ENCODE measurements at regions not wholly inside any gene's neighbourhood (a gene's known extent, or its start where the extent isn't known, plus 50 kb on each side); places are given as distances from the start of the nearest gene placed in this dataset.

DNA sequence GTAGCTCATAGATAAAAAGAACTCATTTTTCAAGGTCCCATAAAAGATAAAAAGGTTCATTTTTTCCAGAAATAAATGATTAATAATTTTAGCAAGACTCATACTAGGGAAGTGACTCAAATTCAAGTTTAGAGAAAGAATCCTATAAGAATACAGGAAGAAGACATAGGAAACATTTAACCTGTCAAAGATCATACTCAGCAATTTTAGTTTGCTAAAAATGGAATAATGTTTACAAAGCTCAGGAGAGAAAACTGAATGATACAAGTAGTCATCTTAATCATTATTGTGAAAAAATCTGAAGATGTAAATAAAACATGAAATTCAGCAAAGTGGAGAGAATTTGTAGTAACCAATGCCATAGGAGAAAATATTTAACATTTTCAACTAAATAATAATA is 926.6 kb downstream of the TBC1D32 start:
- Histone ChIP-seq H2AK5ac (ENCODE audit: low read depth, low read length) (no peak overlapping the region), H4K91ac (ENCODE audit: insufficient read depth, low read depth, low read length) (no peak overlapping the region), H3K27me3 (ENCODE audit: control insufficient read depth, insufficient read depth, low read length) (no peaks in the 10 kb centered on the region), H3K18ac (ENCODE audit: low read depth, low read length) (no peak overlapping the region), H2BK15ac (ENCODE audit: low read depth, low read length) (no peak overlapping the region), H4K5ac (ENCODE audit: low read depth, low read length) (no peak overlapping the region), H2AK9ac (replicated peaks; ENCODE audit: low read depth, low read length, poor library complexity) (no peak overlapping the region), H3K14ac (replicated peaks; ENCODE audit: low read depth, low read length) (no peak overlapping the region), H3K4me3 (ENCODE audit: insufficient read depth, low read depth, low read length) (no peak overlapping the region), H4K8ac (ENCODE audit: low read depth in 2 of 2, low read length in 2 of 2) (no peak overlapping the region), H3K4me2 (ENCODE audit: low read depth, low read length) (no peak overlapping the region), H3K9me1 (ENCODE audit: insufficient read depth, low read length) (no peaks in the 10 kb centered on the region), H3K23ac (ENCODE audit: low read depth, low read length) (no peak overlapping the region), H3K56ac (ENCODE audit: extremely low read depth, insufficient read depth, low read length) (no peak overlapping the region), H2AFZ (replicated peaks; ENCODE audit: low read length, poor library complexity) (no peak overlapping the region), H3K79me1 (ENCODE audit: low read depth in 1 of 2, low read length in 2 of 2) (no peaks in the 10 kb centered on the region), H2BK5ac (ENCODE audit: low read depth, low read length, poor library complexity, severe bottlenecking) (no peak overlapping the region), H3K4ac (ENCODE audit: low read depth, low read length) (no peak overlapping the region), H4K20me1 (ENCODE audit: insufficient read depth, low read length) (no peaks in the 10 kb centered on the region), H3K36me3 (ENCODE audit: control insufficient read depth, insufficient read depth, low read length) (no peaks in the 10 kb centered on the region), H2BK20ac (ENCODE audit: low read depth, low read length) (no peak overlapping the region), H3K4me1 (ENCODE audit: control insufficient read depth, insufficient read depth, low read length) (no peaks in the 10 kb centered on the region), H2BK120ac (ENCODE audit: low read depth, low read length) (no peak overlapping the region), H3K9me3 (ENCODE audit: control insufficient read depth, insufficient read depth, low read length) (peaks cover 2% of the 10 kb centered on the region), H3K9ac (ENCODE audit: low read depth, low read length) (no peak overlapping the region), H3K27ac (ENCODE audit: insufficient read depth, low read length) (no peak overlapping the region)
- ChIA-PET POLR2A (ENCODE audit: unreplicated experiment) (no interaction called here), CTCF (no interaction called here)
- no TSS peak for BruUV-seq (replicated peaks)
- no peak for TF ChIP-seq NFE2L2 (IDR thresholded peaks at IDR 0.05; ENCODE audit: low read depth, low read length)
- TF ChIP-seq CHD1 (IDR thresholded peaks at IDR 0.05; ENCODE audit: low read depth, low read length) = no peak
- TF ChIP-seq MAFK (IDR thresholded peaks at IDR 0.05; ENCODE audit: low read depth, low read length) = 0 out of 2 replicates have a peak, but pooled peaks have one; percentile 35
- in situ Hi-C loops (cut with MboI; ENCODE audit: low sequenced_read_pairs) (no loop called here), dilution Hi-C loops (cut with HindIII; ENCODE audit: low sequenced_read_pairs, unreplicated experiment) (no loop called here), intact Hi-C loops (cut with micrococcal nuclease) (no loop called here)
- DNase-seq = no peak
- no peak for ATAC-seq (ENCODE audit: low read depth)

Data from IMR-90 (cell line).